ENCODE measurements at regions not wholly inside any gene's neighbourhood (a gene's known extent, or its start where the extent isn't known, plus 50 kb on each side); places are given as distances from the start of the nearest gene placed in this dataset.

- Mint-ChIP-seq H3K36me3 (ENCODE audit: low read depth) (peaks cover 14% of the 10 kb centered on the region), H3K27me3 (ENCODE audit: insufficient read depth) (peaks cover 24% of the 10 kb centered on the region), H3K27ac (no peak overlapping the region), H3K4me1 (no peaks in the 10 kb centered on the region), H3K4me3 (no peak overlapping the region), H3K9me3 (peaks cover 47% of the 10 kb centered on the region)
- Histone ChIP-seq H3K27ac (ENCODE audit: low read depth, low read length) (no peak overlapping the region), H3K4me1 (ENCODE audit: control insufficient read depth, insufficient read depth, low read length) (no peaks in the 10 kb centered on the region), H3K9ac (ENCODE audit: extremely low read depth, low read length, poor library complexity, severe bottlenecking) (no peak overlapping the region), H3K9me3 (ENCODE audit: control insufficient read depth, low read length) (peaks cover 45% of the 10 kb centered on the region), H3K4me3 (ENCODE audit: low read length) (no peak overlapping the region), H3K27me3 (ENCODE audit: control insufficient read depth, insufficient read depth, low read length, poor library complexity, severe bottlenecking) (peaks cover under 1% of the 10 kb centered on the region), H3K36me3 (ENCODE audit: control insufficient read depth, insufficient read depth, low read length) (no peaks in the 10 kb centered on the region)
- TF ChIP-seq CTCF (conservative IDR thresholded peaks at IDR 0.05), result no peak
- DNase-seq, result no peak
- WGBS, 2 experiments (ENCODE audit: insufficient coverage in 1 of 2, insufficient read length in 1 of 2), result 89% methylated on average over 2 of the region's 2 CpGs; no CpG with 5 or more reads in 1 of the 2 experiments
These were observed 410.9 kb upstream of the CYRIA start for GRCh38 chr2:17076533-17076932.

- no peak for TF ChIP-seq CTCF (conservative IDR thresholded peaks at IDR 0.05)
- no peaks in the 10 kb centered on the region for H3K27me3 ChIP-seq (ENCODE audit: control insufficient read depth, insufficient read depth, low read length, poor library complexity, severe bottlenecking)
- peaks cover 15% of the 10 kb centered on the region for H3K9me3 ChIP-seq (ENCODE audit: control insufficient read depth, low read length)
- Mint-ChIP-seq H3K4me1 (no peaks in the 10 kb centered on the region), H3K36me3 (ENCODE audit: low read depth) (peaks cover 6% of the 10 kb centered on the region), H3K27ac (no peak overlapping the region), H3K9me3 (peaks cover 25% of the 10 kb centered on the region), H3K27me3 (ENCODE audit: insufficient read depth) (peaks cover 4% of the 10 kb centered on the region), H3K4me3 (no peak overlapping the region)
- no peak overlapping the region for H3K9ac ChIP-seq (ENCODE audit: extremely low read depth, low read length, poor library complexity, severe bottlenecking)
- DNase-seq, result no peak
- no peak overlapping the region for H3K27ac ChIP-seq (ENCODE audit: low read depth, low read length)
- no peaks in the 10 kb centered on the region for H3K4me1 ChIP-seq (ENCODE audit: control insufficient read depth, insufficient read depth, low read length)
- no peak overlapping the region for H3K4me3 ChIP-seq (ENCODE audit: low read length)
- H3K36me3 ChIP-seq (ENCODE audit: control insufficient read depth, insufficient read depth, low read length), result no peaks in the 10 kb centered on the region
These were observed 405.1 kb upstream of the CYRIA start for GRCh38 chr2:17070711-17071110.

- H3K36me3 Mint-ChIP-seq (ENCODE audit: low read depth), result peaks cover 6% of the 10 kb centered on the region
- H3K4me1 Mint-ChIP-seq, result no peaks in the 10 kb centered on the region
- H3K27ac Mint-ChIP-seq, result no peak overlapping the region
- TF ChIP-seq CTCF (conservative IDR thresholded peaks at IDR 0.05), result no peak
- Histone ChIP-seq H3K36me3 (ENCODE audit: control insufficient read depth, insufficient read depth, low read length) (no peaks in the 10 kb centered on the region), H3K27me3 (ENCODE audit: control insufficient read depth, insufficient read depth, low read length, poor library complexity, severe bottlenecking) (no peaks in the 10 kb centered on the region), H3K9ac (ENCODE audit: extremely low read depth, low read length, poor library complexity, severe bottlenecking) (no peak overlapping the region), H3K27ac (ENCODE audit: low read depth, low read length) (no peak overlapping the region), H3K9me3 (ENCODE audit: control insufficient read depth, low read length) (peaks cover 15% of the 10 kb centered on the region), H3K4me3 (ENCODE audit: low read length) (no peak overlapping the region), H3K4me1 (ENCODE audit: control insufficient read depth, insufficient read depth, low read length) (no peaks in the 10 kb centered on the region)
- H3K9me3 Mint-ChIP-seq, result peaks cover 25% of the 10 kb centered on the region
- H3K4me3 Mint-ChIP-seq, result no peak overlapping the region
- DNase-seq, result no peak
- 97% methylated on average over 3 of the region's 4 CpGs; no CpG with 5 or more reads in 1 of the 2 experiments for WGBS, 2 experiments (ENCODE audit: insufficient coverage in 1 of 2, insufficient read length in 1 of 2)
- H3K27me3 Mint-ChIP-seq (ENCODE audit: insufficient read depth), result peaks cover 11% of the 10 kb centered on the region
These were observed 403.9 kb upstream of the CYRIA start for GRCh38 chr2:17069564-17069963.

Measured in endodermal cell (in vitro differentiated cells).